C4-2B (cell line): ENCODE measurements at regions not wholly inside any gene's neighbourhood (a gene's known extent, or its start where the extent isn't known, plus 50 kb on each side); places are given as distances from the start of the nearest gene placed in this dataset.
A peak's percentile ranks its signal among the peaks of the same experiment; 100 is the strongest.

ENCODE experiments used
- H3K27ac ChIP-seq: fragments of 450-650 bp; 2 replicates; pipeline ENCODE4 v1.5.1; 2017
- CTCF ChIP-seq: fragments of 450-650 bp; conservative IDR thresholded peaks from 2 replicates; pipeline ENCODE4 v1.5.1; 2017; ENCODE audit warnings: mild to moderate bottlenecking
- ZFX ChIP-seq: fragments of 450-650 bp; IDR thresholded peaks from 2 replicates; pipeline ENCODE4 v1.6.1; 2017

GRCh38 chr18:14924226-14924625 is 176.3 kb downstream of the ANKRD30B start:
- TF ChIP-seq CTCF (no peak), ZFX (no peak)
- no peak overlapping the region for H3K27ac ChIP-seq

- TF ChIP-seq ZFX (no peak), CTCF (no peak)
- H3K27ac ChIP-seq = no peak overlapping the region
Measured at GRCh38 chr18:14925281-14925709, 177.3 kb downstream of the ANKRD30B start.

DNA sequence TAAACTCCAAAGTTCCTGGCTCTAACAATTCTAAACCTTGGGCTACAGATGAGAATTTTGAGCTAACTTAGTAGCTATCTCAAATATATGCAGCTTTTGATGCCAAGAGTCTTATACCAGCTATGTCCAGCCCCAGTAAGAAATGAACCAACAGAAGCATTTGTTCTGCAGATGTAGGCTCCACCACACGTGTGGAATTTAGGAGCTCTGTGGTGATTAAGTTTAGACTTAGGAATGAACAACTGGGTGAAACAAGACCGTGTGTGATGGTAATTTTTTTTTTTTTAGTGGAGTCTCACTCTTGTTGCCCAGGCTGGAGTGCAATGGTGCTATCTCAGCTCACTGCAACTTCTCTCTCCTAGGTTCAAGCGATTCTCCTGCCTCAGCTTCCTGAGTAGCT is 179.7 kb downstream of the ANKRD30B start:
- no peak for TF ChIP-seq ZFX

GRCh38 chr18:14928396-14928795 is 180.4 kb downstream of the ANKRD30B start:
- no peak for TF ChIP-seq CTCF
- H3K27ac ChIP-seq = peak overlapping the region; percentile 7; the same call in 1 of the 2 replicates

More for the DNA sequence above, 179.7 kb downstream of the ANKRD30B start:
- H3K27ac ChIP-seq = peak overlapping the region; percentile 7; the same call in 1 of the 2 replicates

DNA sequence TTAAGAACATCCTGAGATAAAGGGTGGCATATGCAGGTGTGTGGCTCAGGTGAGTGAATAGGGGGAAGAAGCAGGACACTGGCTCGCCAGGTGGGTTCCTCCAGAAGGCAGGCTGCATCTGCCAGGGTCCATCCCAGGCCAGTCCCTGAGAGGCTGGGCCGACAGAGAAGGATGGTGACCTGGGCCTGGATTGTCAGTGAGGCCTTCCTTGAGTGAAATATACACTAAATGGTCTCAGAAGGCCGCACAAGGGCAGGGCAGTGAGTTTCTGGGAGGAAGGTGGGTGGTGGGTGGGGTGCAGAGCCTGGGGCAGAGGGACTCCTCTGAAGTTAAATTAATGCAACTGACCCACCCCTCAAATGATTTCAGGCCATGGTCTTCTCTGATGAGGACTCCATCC is 182.1 kb downstream of the ANKRD30B start:
- TF ChIP-seq ZFX (no peak), CTCF (no peak)
- H3K27ac ChIP-seq = no peak overlapping the region

DNA sequence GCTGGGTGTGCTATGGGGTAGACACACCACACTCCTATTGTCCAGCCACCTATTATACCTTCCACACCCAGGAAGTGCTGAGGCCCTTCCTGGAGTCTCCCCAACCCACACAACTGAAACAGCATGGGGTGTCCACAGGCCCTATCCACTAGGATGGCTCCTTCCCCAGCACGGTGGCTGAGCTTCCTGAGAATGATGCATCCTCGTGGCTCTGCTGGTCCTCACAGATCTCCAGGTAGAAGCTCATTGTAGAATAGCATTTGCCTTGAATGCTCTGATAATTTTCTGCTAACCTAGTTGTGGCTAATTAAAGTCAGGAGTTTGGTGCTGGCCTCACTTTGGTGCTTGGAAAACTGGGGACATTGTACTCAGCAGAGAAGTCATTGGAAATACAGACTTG is 182.6 kb downstream of the ANKRD30B start:
- no peak overlapping the region for H3K27ac ChIP-seq
- TF ChIP-seq CTCF (no peak), ZFX (no peak)

DNA sequence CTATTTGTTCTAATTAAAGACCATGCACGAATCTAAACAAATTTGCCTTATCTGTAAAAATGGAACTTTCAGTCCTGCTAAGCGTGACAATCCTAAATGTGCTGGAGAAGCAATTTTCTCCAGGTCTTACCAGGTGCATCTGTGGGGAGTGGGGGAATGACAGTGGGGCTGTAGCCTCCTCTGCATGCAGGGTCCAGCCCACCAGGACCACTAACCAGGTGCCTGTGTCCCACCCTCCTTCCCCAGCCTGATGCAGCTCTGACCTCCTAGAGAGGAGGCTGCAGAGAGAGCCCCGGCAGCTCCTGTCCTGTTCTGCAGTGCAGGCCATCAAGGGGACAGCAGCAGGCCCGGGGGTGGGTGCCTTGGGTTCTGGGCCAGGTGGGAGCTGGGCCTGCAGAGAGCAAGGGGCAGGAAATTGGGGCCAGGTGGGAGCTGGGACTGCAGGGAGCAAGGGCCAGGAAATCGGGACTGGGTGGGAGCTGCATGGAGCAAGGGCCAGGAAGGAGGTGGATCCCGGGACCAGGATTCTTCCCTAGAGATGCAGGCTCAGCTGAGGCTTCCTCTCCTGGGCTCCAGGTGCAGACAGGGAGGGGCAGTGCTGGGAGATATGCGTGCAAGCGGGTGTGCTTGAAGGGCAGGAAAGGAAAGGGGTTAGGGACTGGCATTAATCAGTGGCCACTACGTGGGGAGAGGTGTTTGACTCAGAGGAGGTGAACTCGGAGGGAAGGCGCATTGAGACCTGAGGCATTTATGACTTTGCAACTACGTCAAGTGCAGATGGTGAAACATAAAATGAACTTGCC is 185.3 kb downstream of the ANKRD30B start:
- TF ChIP-seq ZFX = no peak
- no peak for TF ChIP-seq CTCF
- H3K27ac ChIP-seq = no peak overlapping the region

DNA sequence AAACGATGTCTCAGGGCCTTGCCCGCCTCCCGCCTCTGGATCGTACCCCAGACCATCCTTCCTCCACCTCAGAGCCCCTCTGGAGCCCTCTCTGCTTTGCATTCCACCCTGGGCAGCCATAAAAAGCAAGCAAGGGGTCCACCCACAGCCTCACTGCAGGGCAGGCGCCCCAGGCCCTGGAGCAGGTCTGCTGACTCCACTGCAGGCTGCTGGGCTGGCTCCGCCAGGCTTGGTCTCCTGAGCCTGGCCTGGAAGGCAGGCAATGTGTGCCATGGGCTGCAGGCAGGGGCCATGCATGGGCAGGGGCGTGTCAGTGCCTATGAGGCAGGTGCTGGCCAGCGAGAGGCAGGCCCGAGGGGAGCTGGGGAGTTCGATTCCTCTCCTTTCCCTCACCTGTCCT is 186.0 kb downstream of the ANKRD30B start:
- no peak overlapping the region for H3K27ac ChIP-seq
- TF ChIP-seq CTCF (no peak), ZFX (no peak)
